Ovary (tissue), 3 donors: ENCODE measurements at regions not wholly inside any gene's neighbourhood (a gene's known extent, or its start where the extent isn't known, plus 50 kb on each side); places are given as distances from the start of the nearest gene placed in this dataset.

ENCODE experiments used
- CTCF ChIP-seq, 3 donors: fragments of 450-650 bp in 2 of 3; fragments of 200-600 bp in 1 of 3; IDR thresholded peaks; one replicate each; pipeline versions ENCODE4 v1.5.1 to v1.8.0; 2016 to 2022; ENCODE audit warnings: antibody characterized with exemption in 3 of 3, mild to moderate bottlenecking in 1 of 3
- POLR2A ChIP-seq: fragments of 450-650 bp; IDR thresholded peaks from one replicate; pipeline ENCODE4 v1.6.1; 2017; ENCODE audit warnings: antibody characterized with exemption, mild to moderate bottlenecking, moderate library complexity
- donor health status: DM: no; HTN: no; CAD: no.

GRCh38 chr4:170497112-170497511 lies 407.4 kb upstream of the AADAT start:
- no peak for TF ChIP-seq CTCF (IDR thresholded peaks at IDR 0.05)
- TF ChIP-seq POLR2A = no peak
